ENCODE measurements at regions not wholly inside any gene's neighbourhood (a gene's known extent, or its start where the extent isn't known, plus 50 kb on each side); places are given as distances from the start of the nearest gene placed in this dataset.

GRCh38 chr14:35992816-35993683 is 166.9 kb downstream of the BRMS1L start:
- intact Hi-C loops (cut with micrococcal nuclease), result no loop called here
- Histone ChIP-seq H3K79me2 (ENCODE audit: control insufficient read depth, insufficient read depth, low read length) (no peaks in the 10 kb centered on the region), H3K9ac (replicated peaks; ENCODE audit: extremely low read depth, insufficient read depth, low read length) (no peak overlapping the region), H3K36me3 (ENCODE audit: control insufficient read depth in 2 of 2, extremely low read depth in 1 of 2, insufficient read depth in 2 of 2, low read length in 2 of 2) (no peaks in the 10 kb centered on the region), H3K4me2 (ENCODE audit: insufficient read depth, low read length) (no peak overlapping the region), H3K4me3 (replicated peaks in 1 of 3; ENCODE audit: insufficient read depth in 1 of 3, low read depth in 1 of 3, low read length in 3 of 3) (no peak overlapping the region), H3K27ac (ENCODE audit: insufficient read depth, low read depth, low read length) (no peak overlapping the region), H3K9me3 (replicated peaks; ENCODE audit: control insufficient read depth, insufficient read depth, low read length) (no peaks in the 10 kb centered on the region), H2AFZ (ENCODE audit: low read depth, low read length) (no peak overlapping the region), H4K20me1 (replicated peaks; ENCODE audit: control insufficient read depth, extremely low read depth, insufficient read depth, low read length) (no peaks in the 10 kb centered on the region), H3K9me1 (replicated peaks; ENCODE audit: control insufficient read depth, extremely low read depth, insufficient read depth, low read length) (no peaks in the 10 kb centered on the region), H3K4me1 (ENCODE audit: control insufficient read depth, extremely low read depth, insufficient read depth, low read length) (no peaks in the 10 kb centered on the region), H3K27me3 (ENCODE audit: control insufficient read depth in 2 of 2, insufficient read depth in 2 of 2, low read length in 2 of 2) (no peaks in the 10 kb centered on the region)
- ChIA-PET POLR2A (no interaction called here), CTCF (no interaction called here)
- no TSS peak for BruUV-seq (replicated peaks)
- DNase-seq (ENCODE audit: low read depth, low spot score) (no peak), FAIRE-seq (no peak)
- dilution Hi-C loops (cut with MboI; ENCODE audit: extremely low pct_ligation_motif_present, low sequenced_read_pairs), result no loop called here
- TF ChIP-seq EZH2 (IDR thresholded peaks at IDR 0.05; ENCODE audit: borderline replicate concordance, low read depth, low read length, severe bottlenecking) (no peak), MAX (IDR thresholded peaks at IDR 0.05; ENCODE audit: insufficient read depth, insufficient read length) (no peak), POLR2A (IDR thresholded peaks at IDR 0.05; ENCODE audit: low read depth, low read length) (no peak), GATA2 (IDR thresholded peaks at IDR 0.05; ENCODE audit: insufficient read depth, insufficient read length, low read depth, low read length) (no peak), JUN (IDR thresholded peaks at IDR 0.05; ENCODE audit: borderline replicate concordance, insufficient read depth, insufficient read length, low read depth) (no peak), FOS (IDR thresholded peaks at IDR 0.05; ENCODE audit: borderline replicate concordance, insufficient read depth, low read length) (no peak), POLR2AphosphoS5 (IDR thresholded peaks at IDR 0.05; ENCODE audit: insufficient read depth, low read depth, low read length) (no peak), CTCF (IDR thresholded peaks at IDR 0.05; ENCODE audit: extremely low read depth in 1 of 2, insufficient read depth in 1 of 2, low read depth in 1 of 2, low read length in 2 of 2) (no peak), MYC (IDR thresholded peaks at IDR 0.05; ENCODE audit: low read depth, low read length) (no peak)

All from endothelial cell of umbilical vein (primary cell).